Activated T-cell treated with anti-CD3 and anti-CD28 coated beads, Interleukin-2, amount 50 U/mL, for 4 hours (primary cell): ENCODE measurements at regions not wholly inside any gene's neighbourhood (a gene's known extent, or its start where the extent isn't known, plus 50 kb on each side); places are given as distances from the start of the nearest gene placed in this dataset.

Experiments
- ATAC-seq, 2 donors: fragments of 200-7000 bp; cut with Tn5 transposase; one replicate each; pipeline ENCODE4 v1.10.0; 2021
- DNase-seq: peaks from one replicate; pipeline ENCODE4 v3.0.0-alpha.2; 2020
- H3K27me3 Mint-ChIP-seq: one replicate; pipeline ENCODE4 v1.8.0; 2021; ENCODE audit warnings: low read depth, mixed read lengths
- H3K36me3 Mint-ChIP-seq: one replicate; pipeline ENCODE4 v1.8.0; 2022; ENCODE audit warnings: mixed read lengths; ENCODE audit not compliant: insufficient read depth
- H3K4me1 Mint-ChIP-seq: one replicate; pipeline ENCODE4 v1.8.0; 2021; ENCODE audit warnings: low read depth, mixed read lengths
- H3K4me3 Mint-ChIP-seq: one replicate; pipeline ENCODE4 v1.8.0; 2021; ENCODE audit warnings: mild to moderate bottlenecking, moderate library complexity, mixed read lengths
- H3K9me3 Mint-ChIP-seq: one replicate; pipeline ENCODE4 v1.8.0; 2021; ENCODE audit warnings: mixed read lengths

GRCh38 chr15:69836526-69837230 lies 261.0 kb downstream of the TLE3 start:
- ATAC-seq (no peak), DNase-seq (no peak)
- Mint-ChIP-seq H3K4me1 (no peaks in the 10 kb centered on the region), H3K27me3 (no peaks in the 10 kb centered on the region), H3K4me3 (no peak overlapping the region), H3K36me3 (no peaks in the 10 kb centered on the region), H3K9me3 (no peaks in the 10 kb centered on the region)

- DNase-seq (no peak), ATAC-seq (no peak)
- H3K4me1 Mint-ChIP-seq, result no peaks in the 10 kb centered on the region
- peaks cover 2% of the 10 kb centered on the region for H3K27me3 Mint-ChIP-seq
- H3K9me3 Mint-ChIP-seq, result no peaks in the 10 kb centered on the region
- no peak overlapping the region for H3K4me3 Mint-ChIP-seq
- no peaks in the 10 kb centered on the region for H3K36me3 Mint-ChIP-seq
These were observed 259.4 kb downstream of the TLE3 start for GRCh38 chr15:69838338-69838737.

- H3K27me3 Mint-ChIP-seq, result peaks cover 5% of the 10 kb centered on the region
- H3K9me3 Mint-ChIP-seq, result no peaks in the 10 kb centered on the region
- DNase-seq (no peak), ATAC-seq (no peak)
- H3K4me1 Mint-ChIP-seq, result no peaks in the 10 kb centered on the region
- H3K4me3 Mint-ChIP-seq, result no peak overlapping the region
- no peaks in the 10 kb centered on the region for H3K36me3 Mint-ChIP-seq
These were observed 258.7 kb downstream of the TLE3 start for GRCh38 chr15:69838994-69839393.

- Mint-ChIP-seq H3K4me3 (no peak overlapping the region), H3K4me1 (no peaks in the 10 kb centered on the region), H3K27me3 (peaks cover 5% of the 10 kb centered on the region), H3K9me3 (no peaks in the 10 kb centered on the region), H3K36me3 (no peaks in the 10 kb centered on the region)
- DNase-seq (no peak), ATAC-seq (no peak)
These were observed 256.4 kb downstream of the TLE3 start for GRCh38 chr15:69841113-69841828.

- no peaks in the 10 kb centered on the region for H3K36me3 Mint-ChIP-seq
- H3K27me3 Mint-ChIP-seq, result peaks cover 5% of the 10 kb centered on the region
- ATAC-seq (no peak), DNase-seq (no peak)
- H3K9me3 Mint-ChIP-seq, result no peaks in the 10 kb centered on the region
- no peaks in the 10 kb centered on the region for H3K4me1 Mint-ChIP-seq
- no peak overlapping the region for H3K4me3 Mint-ChIP-seq
These were observed 254.9 kb downstream of the TLE3 start for GRCh38 chr15:69842851-69843250.

- Mint-ChIP-seq H3K27me3 (peaks cover 5% of the 10 kb centered on the region), H3K4me1 (no peaks in the 10 kb centered on the region), H3K4me3 (no peak overlapping the region), H3K9me3 (no peaks in the 10 kb centered on the region), H3K36me3 (no peaks in the 10 kb centered on the region)
- DNase-seq (no peak), ATAC-seq (no peak)
These were observed 254.3 kb downstream of the TLE3 start for GRCh38 chr15:69843276-69843899.

- Mint-ChIP-seq H3K4me1 (no peaks in the 10 kb centered on the region), H3K9me3 (no peaks in the 10 kb centered on the region), H3K4me3 (no peak overlapping the region), H3K27me3 (peaks cover 5% of the 10 kb centered on the region), H3K36me3 (no peaks in the 10 kb centered on the region)
- DNase-seq, result no peak
- ATAC-seq, result no peak
These were observed 253.8 kb downstream of the TLE3 start for GRCh38 chr15:69843900-69844304.

GRCh38 chr15:69845159-69845558 lies 252.6 kb downstream of the TLE3 start:
- no peak overlapping the region for H3K4me3 Mint-ChIP-seq
- ATAC-seq (no peak), DNase-seq (no peak)
- no peaks in the 10 kb centered on the region for H3K9me3 Mint-ChIP-seq
- H3K4me1 Mint-ChIP-seq, result no peaks in the 10 kb centered on the region
- H3K27me3 Mint-ChIP-seq, result peaks cover 8% of the 10 kb centered on the region
- H3K36me3 Mint-ChIP-seq, result no peaks in the 10 kb centered on the region

- no peaks in the 10 kb centered on the region for H3K36me3 Mint-ChIP-seq
- ATAC-seq, result no peak
These were observed 250.1 kb downstream of the TLE3 start for GRCh38 chr15:69847625-69848024.

GRCh38 chr15:69848096-69848495 lies 249.6 kb downstream of the TLE3 start:
- Mint-ChIP-seq H3K4me1 (no peaks in the 10 kb centered on the region), H3K4me3 (no peak overlapping the region), H3K27me3 (peaks cover 8% of the 10 kb centered on the region), H3K9me3 (no peaks in the 10 kb centered on the region), H3K36me3 (no peaks in the 10 kb centered on the region)
- ATAC-seq (no peak), DNase-seq (no peak)

More at GRCh38 chr15:69847625-69848024, 250.1 kb downstream of the TLE3 start:
- Mint-ChIP-seq H3K27me3 (peaks cover 9% of the 10 kb centered on the region), H3K4me1 (no peaks in the 10 kb centered on the region), H3K9me3 (no peaks in the 10 kb centered on the region), H3K4me3 (no peak overlapping the region)
- no peak for DNase-seq

- Mint-ChIP-seq H3K36me3 (no peaks in the 10 kb centered on the region), H3K9me3 (no peaks in the 10 kb centered on the region), H3K4me1 (no peaks in the 10 kb centered on the region), H3K27me3 (peaks cover 6% of the 10 kb centered on the region), H3K4me3 (no peak overlapping the region)
- no peak for DNase-seq
- ATAC-seq, result no peak
These were observed 249.0 kb downstream of the TLE3 start for GRCh38 chr15:69848551-69849231.

GRCh38 chr15:69849232-69849610 lies 248.5 kb downstream of the TLE3 start:
- no peak for ATAC-seq
- H3K36me3 Mint-ChIP-seq, result no peaks in the 10 kb centered on the region
- H3K4me3 Mint-ChIP-seq, result no peak overlapping the region
- H3K27me3 Mint-ChIP-seq, result peaks cover 5% of the 10 kb centered on the region
- no peaks in the 10 kb centered on the region for H3K9me3 Mint-ChIP-seq
- H3K4me1 Mint-ChIP-seq, result no peaks in the 10 kb centered on the region
- no peak for DNase-seq

- no peaks in the 10 kb centered on the region for H3K36me3 Mint-ChIP-seq
- H3K9me3 Mint-ChIP-seq, result no peaks in the 10 kb centered on the region
- no peak overlapping the region for H3K4me3 Mint-ChIP-seq
- ATAC-seq (no peak), DNase-seq (no peak)
- peaks cover 5% of the 10 kb centered on the region for H3K4me1 Mint-ChIP-seq
- H3K27me3 Mint-ChIP-seq, result peaks cover 5% of the 10 kb centered on the region
These were observed 245.2 kb downstream of the TLE3 start for GRCh38 chr15:69852482-69852881.

GRCh38 chr15:69852916-69853315 lies 244.8 kb downstream of the TLE3 start:
- ATAC-seq, result no peak
- Mint-ChIP-seq H3K4me3 (no peak overlapping the region), H3K27me3 (peaks cover 5% of the 10 kb centered on the region), H3K9me3 (no peaks in the 10 kb centered on the region), H3K4me1 (peaks cover 10% of the 10 kb centered on the region), H3K36me3 (no peaks in the 10 kb centered on the region)
- DNase-seq, result no peak
